Loucy (cell line): ENCODE measurements at regions not wholly inside any gene's neighbourhood (a gene's known extent, or its start where the extent isn't known, plus 50 kb on each side); places are given as distances from the start of the nearest gene placed in this dataset.

Experiments used
- H2AFZ ChIP-seq: fragments of 200-600 bp; sonication (generic); 2 replicates; pipeline ENCODE4 v1.6.0; 2016; ENCODE audit warnings: antibody characterized with exemption, mild to moderate bottlenecking, low read length, moderate library complexity
- H3F3A ChIP-seq: fragments of 200-600 bp; 2 replicates; pipeline ENCODE4 v1.6.0; 2016; ENCODE audit warnings: antibody characterized with exemption, low read depth, mild to moderate bottlenecking
- H3K27me3 ChIP-seq: fragments of 200-600 bp; sonication (generic); 2 replicates; pipeline ENCODE4 v1.6.1; 2014; ENCODE audit warnings: low read length, mild to moderate bottlenecking; ENCODE audit not compliant: insufficient read depth, poor library complexity, severe bottlenecking
- H3K36me3 ChIP-seq: fragments of 200-600 bp; sonication (generic); 2 replicates; pipeline ENCODE4 v1.6.1; 2016; ENCODE audit warnings: low read length; ENCODE audit not compliant: insufficient read depth
- H3K4me1 ChIP-seq: fragments of 200-600 bp; sonication (generic); 2 replicates; pipeline ENCODE4 v1.5.1; 2014; ENCODE audit warnings: low read length, mild to moderate bottlenecking; ENCODE audit not compliant: insufficient read depth, poor library complexity, severe bottlenecking
- H3K4me2 ChIP-seq: fragments of 200-600 bp; sonication (generic); 2 replicates; pipeline ENCODE4 v1.6.0; 2014; ENCODE audit warnings: antibody characterized with exemption, low read length, low read depth, mild to moderate bottlenecking; ENCODE audit not compliant: poor library complexity, severe bottlenecking
- H3K4me3 ChIP-seq: fragments of 200-600 bp; sonication (generic); 2 replicates; pipeline ENCODE4 v1.5.1; 2014; ENCODE audit warnings: low read length, mild to moderate bottlenecking, mixed read lengths; ENCODE audit not compliant: poor library complexity, severe bottlenecking
- H3K79me2 ChIP-seq: fragments of 200-600 bp; sonication (generic); 2 replicates; pipeline ENCODE4 v1.6.1; 2014; ENCODE audit warnings: low read length; ENCODE audit not compliant: insufficient read depth
- H3K9ac ChIP-seq: fragments of 200-600 bp; sonication (generic); 2 replicates; pipeline ENCODE4 v1.6.0; 2014; ENCODE audit warnings: mild to moderate bottlenecking, low read depth, low read length, moderate library complexity; ENCODE audit not compliant: poor library complexity, severe bottlenecking
- H3K9me2 ChIP-seq: fragments of 200-600 bp; sonication (generic); replicated peaks from 2 replicates; pipeline ENCODE4 v1.6.1; 2016; ENCODE audit warnings: low read depth, low read length, mixed read lengths
- H3K9me3 ChIP-seq: fragments of 200-600 bp; sonication (generic); 2 replicates; pipeline ENCODE4 v1.6.1; 2014; ENCODE audit warnings: mild to moderate bottlenecking, antibody characterized with exemption, low read length, low read depth; ENCODE audit not compliant: insufficient read depth
- H4K20me1 ChIP-seq: fragments of 200-600 bp; sonication (generic); 2 replicates; pipeline ENCODE4 v1.6.0; 2014; ENCODE audit warnings: antibody characterized with exemption, low read length, mild to moderate bottlenecking; ENCODE audit not compliant: insufficient read depth, poor library complexity, severe bottlenecking
- EZH2phosphoT487 ChIP-seq: fragments of 200-600 bp; IDR thresholded peaks from 2 replicates; pipeline ENCODE4 v1.6.1; 2018; ENCODE audit warnings: antibody characterized with exemption, mild to moderate bottlenecking, moderate library complexity, borderline replicate concordance
- TF ChIP-seq, protein P1 (sequence below): fragments of 200-600 bp; sonication (generic); conservative IDR thresholded peaks from 2 replicates; pipeline ENCODE4 v1.5.1; 2014; ENCODE audit warnings: mild to moderate bottlenecking, antibody characterized with exemption, low read length

DNA sequence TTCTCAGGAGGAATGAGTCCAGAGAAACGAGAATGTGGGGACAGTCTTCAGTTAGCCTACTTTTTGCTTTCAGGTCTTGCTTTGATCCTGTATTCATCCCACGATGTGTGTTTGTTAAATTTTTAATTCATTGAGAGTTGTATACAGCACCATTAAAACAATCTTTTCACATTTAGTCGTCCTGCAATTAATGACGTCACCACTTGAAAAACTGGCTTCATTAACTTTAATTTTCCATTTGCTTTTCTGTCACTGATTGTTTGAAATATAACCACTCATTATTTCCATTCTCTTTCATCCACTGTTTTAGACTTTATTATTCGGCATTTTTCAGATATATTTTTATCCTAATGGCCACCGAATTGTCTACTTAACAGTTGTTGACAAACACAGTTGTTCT lies 146.9 kb downstream of the TFEC start:
- Histone ChIP-seq H2AFZ (no peak overlapping the region), H3K9me2 (no peaks in the 10 kb centered on the region), H3K4me3 (no peak overlapping the region), H3K9me3 (no peaks in the 10 kb centered on the region), H3F3A (no peaks in the 10 kb centered on the region), H3K4me1 (no peaks in the 10 kb centered on the region), H3K79me2 (no peaks in the 10 kb centered on the region), H3K27me3 (no peaks in the 10 kb centered on the region), H3K36me3 (no peaks in the 10 kb centered on the region), H3K9ac (no peak overlapping the region), H3K4me2 (no peak overlapping the region), H4K20me1 (no peaks in the 10 kb centered on the region)
- TF ChIP-seq, protein P1, sequence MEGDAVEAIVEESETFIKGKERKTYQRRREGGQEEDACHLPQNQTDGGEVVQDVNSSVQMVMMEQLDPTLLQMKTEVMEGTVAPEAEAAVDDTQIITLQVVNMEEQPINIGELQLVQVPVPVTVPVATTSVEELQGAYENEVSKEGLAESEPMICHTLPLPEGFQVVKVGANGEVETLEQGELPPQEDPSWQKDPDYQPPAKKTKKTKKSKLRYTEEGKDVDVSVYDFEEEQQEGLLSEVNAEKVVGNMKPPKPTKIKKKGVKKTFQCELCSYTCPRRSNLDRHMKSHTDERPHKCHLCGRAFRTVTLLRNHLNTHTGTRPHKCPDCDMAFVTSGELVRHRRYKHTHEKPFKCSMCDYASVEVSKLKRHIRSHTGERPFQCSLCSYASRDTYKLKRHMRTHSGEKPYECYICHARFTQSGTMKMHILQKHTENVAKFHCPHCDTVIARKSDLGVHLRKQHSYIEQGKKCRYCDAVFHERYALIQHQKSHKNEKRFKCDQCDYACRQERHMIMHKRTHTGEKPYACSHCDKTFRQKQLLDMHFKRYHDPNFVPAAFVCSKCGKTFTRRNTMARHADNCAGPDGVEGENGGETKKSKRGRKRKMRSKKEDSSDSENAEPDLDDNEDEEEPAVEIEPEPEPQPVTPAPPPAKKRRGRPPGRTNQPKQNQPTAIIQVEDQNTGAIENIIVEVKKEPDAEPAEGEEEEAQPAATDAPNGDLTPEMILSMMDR, result no peak
- TF ChIP-seq EZH2phosphoT487, result no peak

DNA sequence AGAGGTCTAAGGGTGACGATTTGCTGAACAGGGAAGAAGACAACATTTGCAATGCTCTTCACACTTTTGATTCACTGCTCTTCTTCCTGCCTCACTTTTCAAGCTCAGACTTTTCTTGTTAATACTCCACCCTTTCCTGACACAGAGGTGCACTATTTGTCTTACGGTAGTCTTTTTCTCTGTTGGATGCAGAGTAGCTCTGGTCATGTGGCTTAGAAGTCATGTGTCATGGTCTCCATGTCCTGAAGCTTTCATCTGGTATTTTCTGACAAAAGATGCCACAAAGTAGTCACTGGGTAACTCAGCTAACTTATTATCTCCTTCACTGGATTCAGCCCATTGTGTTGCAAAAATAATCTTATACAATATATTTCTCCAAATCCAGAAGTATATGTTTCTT lies 149.1 kb downstream of the TFEC start:
- TF ChIP-seq, protein P1, result no peak
- TF ChIP-seq EZH2phosphoT487, result no peak
- Histone ChIP-seq H3K9me3 (no peaks in the 10 kb centered on the region), H3K4me3 (no peak overlapping the region), H3K79me2 (no peaks in the 10 kb centered on the region), H3K36me3 (no peaks in the 10 kb centered on the region), H3K9ac (no peak overlapping the region), H3K9me2 (no peaks in the 10 kb centered on the region), H3K4me1 (no peaks in the 10 kb centered on the region), H2AFZ (no peak overlapping the region), H3K27me3 (no peaks in the 10 kb centered on the region), H3K4me2 (no peak overlapping the region), H4K20me1 (no peaks in the 10 kb centered on the region), H3F3A (no peaks in the 10 kb centered on the region)

DNA sequence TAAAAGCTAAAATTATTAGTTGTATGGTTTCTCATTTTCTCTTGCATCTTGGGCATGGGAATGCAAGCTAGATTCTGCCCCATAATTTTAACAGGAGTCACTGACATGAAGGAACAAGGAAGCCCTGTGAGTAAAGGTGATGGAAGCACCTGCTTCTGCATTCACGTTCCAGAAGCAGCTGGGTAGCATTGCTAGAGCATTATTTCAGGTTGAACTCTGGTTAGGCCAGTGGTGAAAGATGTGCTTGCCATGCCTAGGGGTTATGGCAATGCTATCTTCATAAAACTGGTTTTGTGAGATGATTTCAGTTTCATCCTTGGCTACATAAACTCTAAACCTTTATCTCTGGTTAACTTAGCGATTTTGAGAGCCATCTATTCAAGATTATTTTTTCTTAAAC lies 151.4 kb downstream of the TFEC start:
- Histone ChIP-seq H3K36me3 (no peaks in the 10 kb centered on the region), H3K9ac (no peak overlapping the region), H3K4me2 (no peak overlapping the region)

More for the DNA sequence above, 151.4 kb downstream of the TFEC start:
- Histone ChIP-seq H3K79me2 (no peaks in the 10 kb centered on the region), H3K9me3 (no peaks in the 10 kb centered on the region), H3K27me3 (no peaks in the 10 kb centered on the region), H3F3A (no peaks in the 10 kb centered on the region), H3K4me1 (no peaks in the 10 kb centered on the region), H2AFZ (no peak overlapping the region), H4K20me1 (no peaks in the 10 kb centered on the region), H3K9me2 (no peaks in the 10 kb centered on the region), H3K4me3 (no peak overlapping the region)
- TF ChIP-seq EZH2phosphoT487, result no peak
- TF ChIP-seq, protein P1, result no peak
